Loucy (cell line): ENCODE measurements at regions not wholly inside any gene's neighbourhood (a gene's known extent, or its start where the extent isn't known, plus 50 kb on each side); places are given as distances from the start of the nearest gene placed in this dataset.

Experiments
- H2AFZ ChIP-seq: fragments of 200-600 bp; sonication (generic); 2 replicates; pipeline ENCODE4 v1.6.0; 2016; ENCODE audit warnings: antibody characterized with exemption, mild to moderate bottlenecking, low read length, moderate library complexity
- H3F3A ChIP-seq: fragments of 200-600 bp; 2 replicates; pipeline ENCODE4 v1.6.0; 2016; ENCODE audit warnings: antibody characterized with exemption, low read depth, mild to moderate bottlenecking
- H3K27me3 ChIP-seq: fragments of 200-600 bp; sonication (generic); 2 replicates; pipeline ENCODE4 v1.6.1; 2014; ENCODE audit warnings: low read length, mild to moderate bottlenecking; ENCODE audit not compliant: insufficient read depth, poor library complexity, severe bottlenecking
- H3K36me3 ChIP-seq: fragments of 200-600 bp; sonication (generic); 2 replicates; pipeline ENCODE4 v1.6.1; 2016; ENCODE audit warnings: low read length; ENCODE audit not compliant: insufficient read depth
- H3K4me1 ChIP-seq: fragments of 200-600 bp; sonication (generic); 2 replicates; pipeline ENCODE4 v1.5.1; 2014; ENCODE audit warnings: low read length, mild to moderate bottlenecking; ENCODE audit not compliant: insufficient read depth, poor library complexity, severe bottlenecking
- H3K4me2 ChIP-seq: fragments of 200-600 bp; sonication (generic); 2 replicates; pipeline ENCODE4 v1.6.0; 2014; ENCODE audit warnings: antibody characterized with exemption, low read length, low read depth, mild to moderate bottlenecking; ENCODE audit not compliant: poor library complexity, severe bottlenecking
- H3K4me3 ChIP-seq: fragments of 200-600 bp; sonication (generic); 2 replicates; pipeline ENCODE4 v1.5.1; 2014; ENCODE audit warnings: low read length, mild to moderate bottlenecking, mixed read lengths; ENCODE audit not compliant: poor library complexity, severe bottlenecking
- H3K79me2 ChIP-seq: fragments of 200-600 bp; sonication (generic); 2 replicates; pipeline ENCODE4 v1.6.1; 2014; ENCODE audit warnings: low read length; ENCODE audit not compliant: insufficient read depth
- H3K9ac ChIP-seq: fragments of 200-600 bp; sonication (generic); 2 replicates; pipeline ENCODE4 v1.6.0; 2014; ENCODE audit warnings: mild to moderate bottlenecking, low read depth, low read length, moderate library complexity; ENCODE audit not compliant: poor library complexity, severe bottlenecking
- H3K9me2 ChIP-seq: fragments of 200-600 bp; sonication (generic); replicated peaks from 2 replicates; pipeline ENCODE4 v1.6.1; 2016; ENCODE audit warnings: low read depth, low read length, mixed read lengths
- H3K9me3 ChIP-seq: fragments of 200-600 bp; sonication (generic); 2 replicates; pipeline ENCODE4 v1.6.1; 2014; ENCODE audit warnings: mild to moderate bottlenecking, antibody characterized with exemption, low read length, low read depth; ENCODE audit not compliant: insufficient read depth
- H4K20me1 ChIP-seq: fragments of 200-600 bp; sonication (generic); 2 replicates; pipeline ENCODE4 v1.6.0; 2014; ENCODE audit warnings: antibody characterized with exemption, low read length, mild to moderate bottlenecking; ENCODE audit not compliant: insufficient read depth, poor library complexity, severe bottlenecking
- CTCF ChIP-seq: fragments of 200-600 bp; sonication (generic); conservative IDR thresholded peaks from 2 replicates; pipeline ENCODE4 v1.5.1; 2014; ENCODE audit warnings: mild to moderate bottlenecking, antibody characterized with exemption, low read length
- EZH2phosphoT487 ChIP-seq: fragments of 200-600 bp; IDR thresholded peaks from 2 replicates; pipeline ENCODE4 v1.6.1; 2018; ENCODE audit warnings: antibody characterized with exemption, mild to moderate bottlenecking, moderate library complexity, borderline replicate concordance

- TF ChIP-seq EZH2phosphoT487 = no peak
Measured at GRCh38 chr1:73783352-73783751, 414.6 kb downstream of the LRRIQ3 start.

GRCh38 chr1:73782901-73783300 lies 415.1 kb downstream of the LRRIQ3 start:
- Histone ChIP-seq H3K36me3 (no peaks in the 10 kb centered on the region), H3K9me2 (no peaks in the 10 kb centered on the region), H3K27me3 (no peaks in the 10 kb centered on the region), H2AFZ (no peak overlapping the region), H3K9me3 (no peaks in the 10 kb centered on the region), H3K4me2 (no peak overlapping the region), H3K9ac (no peak overlapping the region), H3K4me3 (no peak overlapping the region), H4K20me1 (no peaks in the 10 kb centered on the region), H3F3A (no peaks in the 10 kb centered on the region), H3K4me1 (no peaks in the 10 kb centered on the region), H3K79me2 (no peaks in the 10 kb centered on the region)
- TF ChIP-seq CTCF (no peak), EZH2phosphoT487 (no peak)

More at GRCh38 chr1:73783352-73783751, 414.6 kb downstream of the LRRIQ3 start:
- no peaks in the 10 kb centered on the region for H3K9me3 ChIP-seq
- H3K4me1 ChIP-seq = no peaks in the 10 kb centered on the region
- no peaks in the 10 kb centered on the region for H3K9me2 ChIP-seq
- H4K20me1 ChIP-seq = no peaks in the 10 kb centered on the region
- H3K4me2 ChIP-seq = no peak overlapping the region
- H3K27me3 ChIP-seq = no peaks in the 10 kb centered on the region
- no peaks in the 10 kb centered on the region for H3F3A ChIP-seq
- no peak overlapping the region for H3K9ac ChIP-seq
- no peak overlapping the region for H3K4me3 ChIP-seq
- H2AFZ ChIP-seq = no peak overlapping the region
- no peaks in the 10 kb centered on the region for H3K36me3 ChIP-seq
- no peaks in the 10 kb centered on the region for H3K79me2 ChIP-seq

GRCh38 chr1:73781251-73781650 lies 416.7 kb downstream of the LRRIQ3 start:
- Histone ChIP-seq H4K20me1 (no peaks in the 10 kb centered on the region), H2AFZ (no peak overlapping the region), H3K4me2 (no peak overlapping the region), H3K9me2 (no peaks in the 10 kb centered on the region), H3F3A (no peaks in the 10 kb centered on the region), H3K79me2 (no peaks in the 10 kb centered on the region), H3K9me3 (no peaks in the 10 kb centered on the region), H3K4me1 (no peaks in the 10 kb centered on the region), H3K9ac (no peak overlapping the region), H3K4me3 (no peak overlapping the region), H3K27me3 (no peaks in the 10 kb centered on the region), H3K36me3 (no peaks in the 10 kb centered on the region)
- no peak for TF ChIP-seq CTCF
- TF ChIP-seq EZH2phosphoT487 = no peak

- H3K79me2 ChIP-seq = no peaks in the 10 kb centered on the region
- H3K36me3 ChIP-seq = no peaks in the 10 kb centered on the region
- no peaks in the 10 kb centered on the region for H3K4me1 ChIP-seq
- H4K20me1 ChIP-seq = no peaks in the 10 kb centered on the region
- no peaks in the 10 kb centered on the region for H3K27me3 ChIP-seq
- no peak overlapping the region for H3K4me2 ChIP-seq
- H3K9me2 ChIP-seq = no peaks in the 10 kb centered on the region
- H3K9me3 ChIP-seq = no peaks in the 10 kb centered on the region
- no peaks in the 10 kb centered on the region for H3F3A ChIP-seq
- H3K4me3 ChIP-seq = no peak overlapping the region
- TF ChIP-seq CTCF = no peak
- no peak for TF ChIP-seq EZH2phosphoT487
- no peak overlapping the region for H3K9ac ChIP-seq
- no peak overlapping the region for H2AFZ ChIP-seq
Measured at GRCh38 chr1:73778471-73778870, 419.5 kb downstream of the LRRIQ3 start.
